ENCODE measurements at regions not wholly inside any gene's neighbourhood (a gene's known extent, or its start where the extent isn't known, plus 50 kb on each side); places are given as distances from the start of the nearest gene placed in this dataset.

DNA sequence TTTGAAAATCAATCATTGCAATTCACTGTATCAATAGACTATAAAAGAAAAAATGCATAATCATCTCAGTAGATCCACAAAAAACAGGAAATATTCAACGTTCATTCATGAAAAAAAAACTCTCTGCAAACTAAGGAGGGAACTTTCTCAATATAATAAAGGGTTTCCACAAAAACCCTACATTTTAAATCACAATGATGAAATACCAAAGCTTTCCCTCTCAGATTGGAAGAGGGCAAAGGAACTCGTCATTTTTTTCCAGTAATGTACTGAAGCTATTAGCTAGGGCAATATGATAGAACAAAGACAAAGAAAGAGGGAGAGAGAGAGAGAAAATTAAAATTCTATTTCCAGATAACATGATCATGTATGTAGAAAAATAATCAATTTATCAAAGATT is 167.1 kb upstream of the RBMS1 start:
- TF ChIP-seq, protein P1, sequence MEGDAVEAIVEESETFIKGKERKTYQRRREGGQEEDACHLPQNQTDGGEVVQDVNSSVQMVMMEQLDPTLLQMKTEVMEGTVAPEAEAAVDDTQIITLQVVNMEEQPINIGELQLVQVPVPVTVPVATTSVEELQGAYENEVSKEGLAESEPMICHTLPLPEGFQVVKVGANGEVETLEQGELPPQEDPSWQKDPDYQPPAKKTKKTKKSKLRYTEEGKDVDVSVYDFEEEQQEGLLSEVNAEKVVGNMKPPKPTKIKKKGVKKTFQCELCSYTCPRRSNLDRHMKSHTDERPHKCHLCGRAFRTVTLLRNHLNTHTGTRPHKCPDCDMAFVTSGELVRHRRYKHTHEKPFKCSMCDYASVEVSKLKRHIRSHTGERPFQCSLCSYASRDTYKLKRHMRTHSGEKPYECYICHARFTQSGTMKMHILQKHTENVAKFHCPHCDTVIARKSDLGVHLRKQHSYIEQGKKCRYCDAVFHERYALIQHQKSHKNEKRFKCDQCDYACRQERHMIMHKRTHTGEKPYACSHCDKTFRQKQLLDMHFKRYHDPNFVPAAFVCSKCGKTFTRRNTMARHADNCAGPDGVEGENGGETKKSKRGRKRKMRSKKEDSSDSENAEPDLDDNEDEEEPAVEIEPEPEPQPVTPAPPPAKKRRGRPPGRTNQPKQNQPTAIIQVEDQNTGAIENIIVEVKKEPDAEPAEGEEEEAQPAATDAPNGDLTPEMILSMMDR (IDR thresholded peaks at IDR 0.05) = no peak
- no peak for TF ChIP-seq POLR2A (IDR thresholded peaks at IDR 0.05)
